ENCODE measurements at regions not wholly inside any gene's neighbourhood (a gene's known extent, or its start where the extent isn't known, plus 50 kb on each side); places are given as distances from the start of the nearest gene placed in this dataset.
A peak's percentile ranks its signal among the peaks of the same experiment; 100 is the strongest.
"Not testable (repeated sequence)": the region's sequence is repeated elsewhere in the genome, so short reads cannot be mapped to it uniquely, and the experiment has no call there.

- DNase-seq = no peak
Observed at GRCh38 chr3:88812576-88812975, 294.8 kb upstream of the EPHA3 start.

GRCh38 chr3:88816445-88816844, 291.0 kb upstream of the EPHA3 start:
- DNase-seq = no peak

- DNase-seq = no peak
Observed at GRCh38 chr3:88824666-88825564, 282.5 kb upstream of the EPHA3 start.

- DNase-seq = peak in 1 of 2 experiments; percentile 55
Observed at GRCh38 chr3:88828466-88828865, 279.0 kb upstream of the EPHA3 start.

GRCh38 chr3:88852606-88853005, 254.8 kb upstream of the EPHA3 start:
- DNase-seq = no peak

- no peak for DNase-seq
Observed at GRCh38 chr3:88863196-88863595, 244.2 kb upstream of the EPHA3 start.

GRCh38 chr3:88876724-88877123, 230.7 kb upstream of the EPHA3 start:
- DNase-seq = no peak

- DNase-seq = no peak
Observed at GRCh38 chr3:88879905-88880304, 227.5 kb upstream of the EPHA3 start.

- DNase-seq = no peak
Observed at GRCh38 chr3:88882121-88882520, 225.3 kb upstream of the EPHA3 start.

GRCh38 chr3:88886624-88887023, 220.8 kb upstream of the EPHA3 start:
- DNase-seq = not testable (repeated sequence)

GRCh38 chr3:88896026-88896425, 211.4 kb upstream of the EPHA3 start:
- no peak for DNase-seq

GRCh38 chr3:88912294-88912877, 195.0 kb upstream of the EPHA3 start:
- no peak for DNase-seq

GRCh38 chr3:88918841-88919240, 188.6 kb upstream of the EPHA3 start:
- peak in 1 of 2 experiments; percentile 78 for DNase-seq

GRCh38 chr3:88921986-88922385, 185.4 kb upstream of the EPHA3 start:
- peak in 1 of 2 experiments; percentile 53 for DNase-seq

- DNase-seq = peak in 1 of 2 experiments; percentile 92
Observed at GRCh38 chr3:88926221-88926620, 181.2 kb upstream of the EPHA3 start.

GRCh38 chr3:88930611-88931010, 176.8 kb upstream of the EPHA3 start:
- no peak for DNase-seq

GRCh38 chr3:88936831-88937230, 170.6 kb upstream of the EPHA3 start:
- DNase-seq = peak in 1 of 2 experiments; percentile 81

- no peak for DNase-seq
Observed at GRCh38 chr3:88940296-88940695, 167.1 kb upstream of the EPHA3 start.

- no peak for DNase-seq
Observed at GRCh38 chr3:88947013-88947412, 160.4 kb upstream of the EPHA3 start.

- DNase-seq = peak in 1 of 2 experiments; percentile 81
Observed at GRCh38 chr3:88954853-88955252, 152.6 kb upstream of the EPHA3 start.

- DNase-seq = peak; percentile 89 to 91
Observed at GRCh38 chr3:88955274-88955673, 152.1 kb upstream of the EPHA3 start.

- peak in 1 of 2 experiments; percentile 64 for DNase-seq
Observed at GRCh38 chr3:88957711-88958439, 149.5 kb upstream of the EPHA3 start.

GRCh38 chr3:88960019-88960418, 147.4 kb upstream of the EPHA3 start:
- DNase-seq = no peak

- DNase-seq = no peak
Observed at GRCh38 chr3:88963003-88963402, 144.4 kb upstream of the EPHA3 start.

Data from NCI-H446 (cell line).